ENCODE measurements at regions not wholly inside any gene's neighbourhood (a gene's known extent, or its start where the extent isn't known, plus 50 kb on each side); places are given as distances from the start of the nearest gene placed in this dataset.
"Not testable (repeated sequence)": the region's sequence is repeated elsewhere in the genome, so short reads cannot be mapped to it uniquely, and the experiment has no call there.

DNA sequence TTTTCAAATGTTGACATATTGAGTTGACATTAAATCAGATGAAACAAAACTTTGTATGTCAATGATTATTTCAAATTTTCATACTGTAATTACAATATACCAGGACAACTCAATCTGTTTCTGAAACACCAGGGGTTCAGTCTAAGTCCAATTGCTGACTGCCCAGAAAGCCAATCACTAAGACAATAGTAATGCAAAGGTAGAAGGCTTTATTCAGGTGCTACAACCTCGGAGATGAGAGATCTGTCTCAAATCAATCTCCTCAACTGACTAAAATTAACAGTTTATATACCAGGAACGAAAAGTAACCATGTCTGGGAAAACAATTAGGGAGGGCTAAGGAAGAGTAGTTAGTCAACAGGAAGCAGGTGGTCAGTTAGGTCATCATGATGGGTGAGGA lies 1400.4 kb downstream of the SUCLG1 start:
- DNase-seq (ENCODE audit: low spot score) = no peak

DNA sequence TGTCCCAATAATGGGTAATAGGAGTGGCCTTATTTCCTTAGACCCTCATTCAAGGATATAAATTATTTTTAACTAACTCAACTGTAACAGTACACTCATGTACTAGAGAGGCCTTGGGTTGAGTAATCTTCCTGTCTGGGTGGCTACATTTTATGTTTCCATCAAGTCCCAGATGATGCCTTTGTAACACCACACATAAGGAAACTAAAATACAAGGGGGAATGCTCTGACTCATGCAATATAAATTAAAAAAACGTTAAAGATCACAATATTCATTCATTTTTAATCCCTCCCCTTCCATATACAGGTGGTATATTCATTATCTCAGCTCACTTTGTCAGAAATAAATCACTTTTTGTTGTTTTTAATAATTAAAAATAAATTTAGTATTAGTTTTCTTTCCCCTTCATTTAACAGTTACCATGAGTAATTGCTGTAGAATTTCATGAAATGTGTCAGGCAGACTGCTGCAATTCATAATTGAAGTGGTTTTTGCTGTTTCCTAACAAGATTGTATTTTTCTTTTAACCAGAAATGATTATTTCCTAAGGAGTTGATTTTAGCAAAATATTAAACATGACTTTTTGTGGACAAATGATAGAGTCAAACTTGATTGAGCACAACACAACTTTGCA lies 1403.6 kb downstream of the SUCLG1 start:
- DNase-seq (ENCODE audit: low spot score) = peak; percentile 11

DNA sequence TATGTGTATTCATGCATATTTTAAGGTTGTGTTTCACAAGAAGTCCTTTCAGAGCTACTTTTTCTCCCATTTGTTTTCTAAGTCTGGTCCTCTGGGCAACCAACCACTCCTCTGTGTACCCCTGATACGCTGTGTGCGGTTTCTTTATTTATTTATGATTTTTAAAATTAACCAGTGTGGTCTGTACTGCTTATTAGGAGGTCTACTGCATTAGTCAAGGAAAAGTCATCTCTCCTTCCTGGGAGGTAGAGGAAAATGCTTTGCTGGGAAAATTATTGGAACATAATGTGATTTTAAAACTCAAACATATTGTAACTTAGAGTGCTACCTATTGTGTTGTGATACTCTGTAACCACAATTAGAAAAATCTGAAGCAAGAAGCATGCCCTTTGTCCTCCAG lies 1404.3 kb downstream of the SUCLG1 start:
- no peak for DNase-seq (ENCODE audit: low spot score)

DNA sequence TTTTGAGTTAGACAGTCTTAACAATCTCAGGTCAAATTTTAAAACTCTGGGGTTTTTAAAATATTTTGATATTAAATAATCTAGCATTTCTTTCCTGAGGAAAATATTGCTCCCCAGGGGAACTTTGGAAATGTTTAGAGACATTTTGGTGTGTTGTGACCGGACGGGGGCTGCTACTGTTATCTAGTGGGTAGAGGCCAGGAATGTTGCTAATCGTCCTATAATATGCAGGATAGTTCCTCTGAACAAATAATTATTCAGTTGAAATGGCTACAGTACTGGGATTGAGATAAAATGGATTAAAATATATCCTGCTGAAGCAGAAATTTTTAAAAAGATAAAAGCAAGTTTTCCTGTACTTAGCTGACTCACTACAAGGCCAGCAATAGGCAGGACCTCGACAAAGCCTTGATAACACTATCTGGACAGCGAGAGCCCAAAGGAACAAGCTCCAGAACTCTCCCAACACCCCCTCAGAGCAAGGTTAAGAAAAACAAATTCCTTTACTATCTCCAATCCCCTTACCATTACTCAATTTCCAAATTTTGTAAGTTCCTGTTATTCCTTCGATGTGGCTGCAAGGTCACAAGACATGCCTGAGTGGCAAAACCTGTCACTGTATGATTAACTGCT lies 1407.4 kb downstream of the SUCLG1 start:
- DNase-seq (ENCODE audit: low spot score) = no peak

DNA sequence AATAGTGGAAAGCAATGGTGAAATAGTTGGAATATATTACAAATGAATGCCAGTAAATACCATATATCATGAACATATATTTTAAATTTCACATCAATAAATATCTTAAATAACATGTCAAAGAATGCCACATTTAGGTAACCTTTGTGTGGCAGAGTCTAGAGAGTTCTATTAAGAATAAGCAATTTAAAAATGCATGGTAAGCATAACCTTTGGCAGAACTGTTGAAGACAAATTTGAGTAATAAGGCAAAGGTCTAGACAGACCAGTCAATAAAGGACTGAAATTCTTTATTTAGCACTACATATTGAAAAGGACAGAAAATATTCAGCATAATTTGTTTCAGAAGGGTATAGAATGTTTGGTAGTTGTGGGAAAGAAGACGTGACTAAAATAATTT lies 1417.0 kb downstream of the SUCLG1 start:
- DNase-seq (ENCODE audit: low spot score) = no peak

DNA sequence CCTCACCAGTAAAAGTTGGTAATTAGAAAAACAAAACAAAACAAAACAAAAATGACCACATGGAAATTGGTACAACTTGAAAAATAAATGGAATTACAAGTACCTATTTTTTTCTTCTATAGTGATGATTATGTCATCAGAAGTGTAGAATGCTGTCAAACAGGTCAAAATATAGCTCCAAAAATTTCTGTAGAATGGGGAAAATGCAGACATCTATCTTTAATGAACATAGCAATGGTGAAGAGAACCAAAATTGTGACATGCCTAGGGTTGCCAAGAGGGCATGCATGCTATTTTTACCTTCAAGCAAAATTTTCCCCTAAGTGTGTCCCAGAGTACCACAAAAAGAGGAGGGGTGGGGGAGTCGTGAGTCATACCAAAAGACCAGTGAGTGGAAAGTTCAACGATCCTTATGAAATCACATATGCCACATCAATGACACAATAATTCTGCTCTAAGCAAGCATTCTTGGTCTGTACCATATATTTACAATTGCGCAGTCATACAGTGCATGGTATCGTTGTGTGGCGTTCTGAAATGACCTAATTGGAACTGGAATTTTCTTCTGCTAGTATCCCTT lies 1436.4 kb downstream of the SUCLG1 start:
- peak; percentile 41 for DNase-seq (ENCODE audit: low spot score)

DNA sequence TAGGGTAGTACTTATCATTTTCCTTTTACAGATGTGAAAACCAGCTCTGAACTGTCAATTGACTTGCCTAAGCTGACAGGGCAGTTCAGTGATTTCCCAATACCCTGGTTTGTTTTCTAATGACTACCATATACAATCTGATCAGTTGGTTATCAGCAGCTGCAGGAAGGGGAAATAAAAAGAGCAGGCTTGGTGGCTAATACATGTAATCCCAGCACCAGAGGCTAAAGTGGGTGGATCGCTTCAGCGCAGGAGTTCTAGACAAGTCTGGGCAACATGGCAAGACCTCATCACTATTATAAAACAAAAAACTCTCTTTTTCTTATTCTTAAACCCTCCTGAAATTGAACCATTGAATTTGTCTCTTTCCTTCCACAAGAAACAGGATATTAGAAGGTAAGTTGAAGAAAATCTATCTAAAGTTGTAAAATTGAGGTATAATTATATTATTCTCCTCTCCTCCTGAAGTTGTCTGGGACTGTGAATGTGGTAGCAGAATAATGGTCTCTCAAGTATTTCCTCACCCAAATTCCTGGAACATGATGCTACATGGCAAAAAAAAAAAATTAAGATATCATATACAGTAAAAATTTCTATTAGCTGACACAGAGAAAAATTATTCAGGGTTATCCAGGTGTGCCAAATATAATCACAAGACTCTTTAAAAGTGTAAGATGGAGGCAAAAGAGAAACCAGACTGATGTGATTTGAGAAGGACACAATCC lies 1441.6 kb downstream of the SUCLG1 start:
- DNase-seq (ENCODE audit: low spot score) = no peak

DNA sequence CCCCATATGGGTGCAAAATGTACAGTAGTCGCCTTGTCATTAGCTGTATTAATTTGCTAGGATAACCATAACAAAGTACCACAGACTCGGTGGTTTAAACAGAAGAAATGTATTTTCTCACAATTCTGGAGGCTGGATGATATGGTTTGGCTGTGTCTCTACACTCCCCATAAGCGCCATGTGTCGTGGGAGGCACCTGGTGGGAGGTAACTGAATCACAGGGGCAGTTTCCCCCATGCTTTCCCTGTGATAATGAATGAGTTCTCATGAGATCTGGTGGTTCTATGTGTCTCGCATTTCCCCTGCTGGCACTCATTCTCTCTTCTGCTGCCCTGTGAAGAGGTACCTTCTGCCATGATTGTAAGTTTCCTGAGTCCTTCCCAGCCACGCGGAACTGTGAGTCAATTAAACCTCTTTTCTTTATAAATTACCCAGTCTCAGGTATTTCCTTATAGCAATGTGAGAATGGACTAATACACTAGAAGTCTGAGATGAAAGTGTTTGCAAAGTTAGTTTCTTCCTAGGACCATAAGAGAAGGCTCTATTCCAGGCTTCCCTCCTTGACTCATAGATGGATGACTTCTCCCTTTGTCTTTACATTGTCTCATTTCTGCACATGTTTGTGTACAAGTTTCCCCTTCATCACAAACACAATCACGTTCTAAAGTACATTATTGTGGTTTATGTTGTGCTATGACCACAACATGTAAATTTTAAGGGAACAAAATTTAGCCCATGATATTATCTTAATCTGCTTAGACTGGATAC lies 1442.6 kb downstream of the SUCLG1 start:
- no peak for DNase-seq (ENCODE audit: low spot score)

DNA sequence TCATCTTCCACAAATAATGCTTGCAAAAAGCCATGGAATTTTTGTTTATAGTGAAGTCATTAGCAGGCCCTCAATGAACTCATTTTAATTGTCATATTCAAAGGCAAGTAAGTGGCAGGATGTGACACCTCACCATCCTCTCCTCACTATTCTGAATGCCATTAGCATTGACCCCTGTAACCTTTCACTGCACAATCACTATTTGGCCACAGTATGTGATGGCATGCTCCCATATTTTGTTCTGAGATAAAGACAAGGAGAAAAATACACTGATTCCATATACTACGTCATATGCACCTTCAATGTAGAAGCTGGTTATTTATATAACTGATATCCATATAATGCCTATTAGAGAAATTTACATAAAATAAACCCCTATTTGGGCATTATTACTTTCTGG lies 1443.2 kb downstream of the SUCLG1 start:
- no peak for DNase-seq (ENCODE audit: low spot score)

DNA sequence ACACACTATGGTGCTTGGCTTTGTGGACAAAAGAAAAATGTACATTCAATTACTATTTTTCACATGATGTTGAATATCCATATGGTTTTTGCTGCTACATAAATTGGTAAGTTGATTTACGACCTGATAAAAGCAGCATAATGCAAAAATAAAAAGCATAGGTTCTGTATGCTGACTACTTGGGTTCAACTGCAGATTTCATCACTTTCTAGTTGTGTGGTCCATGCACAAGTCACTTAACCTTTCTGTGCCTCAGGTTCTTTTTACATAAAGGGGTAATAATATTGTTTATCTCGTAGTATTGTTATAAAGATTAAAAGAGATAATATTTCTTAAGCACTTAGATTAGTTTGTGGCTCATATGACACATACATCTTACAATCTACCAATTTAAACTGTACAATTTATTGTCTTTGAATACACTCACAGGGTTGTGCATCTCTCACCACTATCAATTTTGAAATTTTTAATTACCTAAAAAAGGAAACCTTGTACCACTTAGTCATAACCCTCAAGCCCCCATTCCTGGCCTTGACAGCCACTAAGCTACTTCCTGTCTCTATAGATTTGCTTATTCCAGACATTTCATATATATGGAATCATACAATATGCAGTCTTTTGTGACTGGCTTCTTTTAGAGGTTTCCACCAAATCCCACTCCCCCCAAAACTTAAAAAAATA lies 1443.9 kb downstream of the SUCLG1 start:
- no peak for DNase-seq (ENCODE audit: low spot score)

DNA sequence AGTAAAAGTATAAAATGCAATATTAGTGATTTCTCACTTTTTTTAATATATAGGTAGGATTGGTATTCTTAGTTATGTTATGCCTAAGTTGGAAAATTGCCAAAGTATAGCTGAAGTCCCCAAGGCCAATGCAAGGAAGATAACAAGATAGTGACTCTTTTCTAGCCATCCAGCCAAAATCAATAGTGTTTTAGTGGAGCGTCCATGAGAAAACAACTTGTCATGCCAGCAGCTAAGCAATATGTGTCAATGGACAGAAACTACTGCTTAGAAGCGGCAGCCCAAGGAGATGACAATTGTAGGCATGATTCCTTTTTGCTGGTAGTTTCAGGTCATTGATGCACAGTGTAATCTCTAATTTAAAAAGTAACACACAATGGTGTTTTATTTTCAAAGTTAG lies 1444.6 kb downstream of the SUCLG1 start:
- no peak for DNase-seq (ENCODE audit: low spot score)

DNA sequence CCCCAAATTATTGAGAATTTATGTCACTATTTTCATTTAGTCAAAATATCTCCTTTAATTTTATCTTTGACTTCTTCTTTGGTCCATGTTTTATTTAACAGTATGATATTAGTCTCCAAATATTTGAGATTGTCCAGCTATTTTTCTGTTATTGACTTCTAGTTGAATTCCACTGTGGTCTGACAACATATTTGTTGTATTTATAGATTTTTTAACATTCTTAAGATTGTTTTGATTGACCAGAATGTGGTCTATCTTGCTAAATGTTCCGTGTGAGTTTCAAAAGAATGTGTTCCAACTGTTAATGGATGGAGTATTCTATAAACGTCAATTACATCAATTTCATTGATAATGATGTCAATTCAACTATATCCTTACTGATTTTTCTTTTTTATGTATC lies 1452.1 kb downstream of the SUCLG1 start:
- DNase-seq (ENCODE audit: low spot score) = no peak

DNA sequence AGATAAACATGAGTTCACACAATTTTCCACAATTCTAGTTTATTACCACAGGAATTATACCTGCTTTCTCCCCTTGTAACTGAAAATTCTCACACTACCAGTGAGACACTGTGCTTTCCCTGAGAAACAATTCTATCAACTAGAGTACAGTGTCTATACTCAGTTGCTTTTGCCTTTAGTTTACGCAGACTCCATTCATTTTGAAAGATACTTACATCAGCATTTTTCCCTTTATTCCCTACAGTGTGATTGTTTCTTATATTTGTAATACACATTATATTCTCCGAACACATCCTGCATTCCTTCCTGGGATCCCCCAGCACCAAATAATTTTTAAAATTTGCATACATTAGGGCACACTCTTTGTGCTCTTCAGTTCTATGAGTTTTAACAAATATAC lies 1455.5 kb downstream of the SUCLG1 start:
- no peak for DNase-seq (ENCODE audit: low spot score)

DNA sequence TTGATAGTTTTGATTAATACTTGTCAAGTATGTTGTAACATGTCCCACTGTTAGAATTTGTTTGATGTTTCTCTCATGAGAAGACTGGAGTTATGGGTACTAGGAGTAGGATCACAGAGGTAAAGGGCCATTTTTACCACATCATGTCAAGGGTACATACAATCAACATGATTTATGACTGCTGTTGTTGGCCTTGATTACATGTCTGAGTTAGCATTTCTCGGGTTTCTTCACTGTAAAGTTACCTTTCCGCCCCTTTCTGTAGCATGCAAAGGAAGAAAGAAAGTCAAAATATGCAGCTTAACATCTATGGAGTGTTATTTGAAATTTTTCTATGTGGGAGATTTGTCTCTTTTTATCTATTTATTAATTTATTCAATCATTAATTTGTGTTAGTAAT lies 1456.4 kb downstream of the SUCLG1 start:
- no peak for DNase-seq (ENCODE audit: low spot score)

DNA sequence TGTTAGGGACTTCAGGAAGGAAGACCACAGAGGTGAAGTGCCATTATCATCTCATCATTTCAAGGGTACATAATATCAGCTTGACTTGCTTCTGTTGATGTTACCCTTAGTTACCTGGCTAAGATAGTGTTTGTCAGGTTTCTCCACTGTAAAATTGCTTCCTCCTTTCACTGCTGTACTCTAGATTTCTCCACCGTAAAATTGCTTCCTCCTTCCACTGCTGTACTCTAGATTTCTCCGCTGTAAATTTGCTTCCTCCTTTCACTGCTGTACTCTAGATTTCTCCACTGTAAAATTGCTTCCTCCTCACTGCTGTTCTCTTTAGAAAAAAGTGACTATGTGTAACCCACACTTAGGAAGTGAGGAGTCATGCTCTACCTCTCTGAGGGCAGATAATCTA lies 1460.3 kb downstream of the SUCLG1 start:
- no peak for DNase-seq (ENCODE audit: low spot score)

DNA sequence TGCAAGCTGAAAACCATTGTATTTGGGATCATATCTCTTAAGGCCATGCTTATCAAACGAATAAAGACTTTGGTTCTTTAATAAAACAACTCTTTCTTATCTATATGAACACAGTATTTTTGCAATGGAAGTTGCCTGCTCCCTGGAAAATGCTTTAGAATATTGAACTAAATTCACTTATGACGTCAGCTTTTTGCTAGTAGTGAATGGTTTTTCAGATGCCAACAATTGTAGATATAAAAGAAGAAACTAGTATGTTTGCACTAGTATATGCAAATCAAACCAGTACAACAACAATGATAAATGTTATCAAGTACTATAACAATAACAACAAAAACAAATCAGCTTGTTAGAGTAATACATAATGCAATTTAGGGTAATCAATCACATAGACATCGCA lies 1462.9 kb downstream of the SUCLG1 start:
- DNase-seq (ENCODE audit: low spot score) = no peak

DNA sequence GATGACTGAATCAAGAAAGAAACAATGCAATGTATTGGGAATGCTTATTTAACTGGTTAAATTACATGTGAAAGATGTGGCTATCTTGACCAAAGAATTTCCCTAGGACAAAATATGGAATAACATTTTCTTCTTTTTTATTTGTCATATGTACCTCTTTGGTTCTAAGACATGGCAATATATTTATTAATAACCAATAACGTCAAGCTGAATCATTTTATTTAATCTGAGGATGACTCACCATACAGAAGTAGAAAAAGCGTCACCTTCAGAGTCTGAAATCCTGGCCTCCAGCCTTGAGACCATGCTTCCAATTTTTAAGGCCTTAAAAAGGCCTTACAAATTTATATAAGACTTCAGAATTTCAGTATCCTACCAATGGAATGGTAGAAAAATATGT lies 1464.9 kb downstream of the SUCLG1 start:
- no peak for DNase-seq (ENCODE audit: low spot score)

DNA sequence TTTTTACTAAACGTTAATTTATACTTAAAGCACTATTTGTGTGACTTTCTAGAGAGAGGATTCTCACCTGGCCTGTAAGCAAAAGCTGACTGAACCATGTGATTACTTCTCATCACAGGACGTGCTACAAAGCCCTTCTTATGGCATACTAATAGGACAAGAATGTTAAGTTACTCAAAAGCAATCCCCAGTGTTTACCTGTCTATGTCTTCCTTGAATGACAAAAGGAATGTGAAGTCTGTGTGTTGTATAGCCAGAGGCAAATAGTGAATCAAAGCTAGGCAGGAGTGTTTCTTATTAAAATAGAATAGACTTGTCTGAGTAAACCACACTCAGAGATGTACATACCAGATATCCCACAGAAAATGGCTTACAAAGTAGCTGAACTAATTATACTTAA lies 1465.5 kb downstream of the SUCLG1 start:
- DNase-seq (ENCODE audit: low spot score) = peak; percentile 29

DNA sequence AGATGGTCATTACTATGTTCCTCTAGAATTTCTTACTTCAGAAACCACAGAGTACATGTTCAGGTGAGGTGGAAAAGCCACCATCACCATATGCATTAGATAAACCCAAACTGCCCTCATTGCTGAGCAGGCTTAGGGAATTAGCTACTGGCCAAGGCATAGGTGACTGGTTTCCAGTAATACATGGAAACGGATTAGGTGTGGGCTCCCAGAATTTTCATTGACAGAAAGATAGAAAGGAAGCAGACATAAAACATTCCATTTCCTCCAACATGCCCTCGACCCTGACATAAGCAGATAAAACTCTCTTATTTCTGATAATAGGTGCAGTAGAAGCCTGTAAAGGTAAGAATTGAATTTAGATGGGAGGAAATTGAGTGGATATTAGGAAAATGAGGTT lies 1466.1 kb downstream of the SUCLG1 start:
- no peak for DNase-seq (ENCODE audit: low spot score)

DNA sequence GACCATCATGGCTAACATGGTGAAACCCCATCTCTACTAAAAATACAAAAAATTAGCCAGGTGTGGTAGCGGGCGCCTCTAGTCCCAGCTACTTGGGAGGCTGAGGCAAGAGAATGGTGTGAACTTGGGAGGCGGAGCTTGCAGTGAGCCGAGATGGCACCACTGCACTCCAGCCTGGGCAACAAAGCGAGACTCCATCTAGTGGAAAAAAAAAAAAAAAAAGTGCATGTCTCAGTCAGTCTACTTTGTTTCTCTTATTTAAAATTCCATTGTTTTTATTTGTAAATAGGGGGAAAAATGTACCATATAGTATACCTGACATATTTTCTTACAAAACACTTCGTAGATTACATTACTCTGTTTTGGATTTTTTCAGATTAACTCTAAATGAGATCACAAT lies 1471.4 kb downstream of the SUCLG1 start:
- not testable (repeated sequence) for DNase-seq (ENCODE audit: low spot score)

DNA sequence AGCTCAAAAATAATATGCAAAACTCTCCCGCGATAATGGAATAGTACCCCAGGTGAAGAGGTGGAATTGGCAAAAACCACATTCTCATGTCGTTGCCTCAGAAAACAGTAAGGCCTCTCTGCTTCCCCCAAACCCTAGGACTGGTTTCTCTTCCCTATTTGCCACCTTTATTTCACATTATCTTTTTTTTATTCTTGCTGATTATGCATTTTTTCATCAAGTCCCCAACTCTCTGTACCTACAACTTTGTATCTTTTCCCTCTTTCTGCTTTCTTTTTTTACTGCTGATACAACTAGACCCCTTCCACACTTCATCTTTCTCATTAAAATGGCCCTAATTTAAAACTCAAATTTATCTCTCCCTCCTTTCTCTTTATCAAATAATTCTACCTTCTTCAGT lies 1472.2 kb downstream of the SUCLG1 start:
- DNase-seq (ENCODE audit: low spot score) = no peak

All from H4 (cell line).